Naive B cell (primary cell): ENCODE measurements at regions not wholly inside any gene's neighbourhood (a gene's known extent, or its start where the extent isn't known, plus 50 kb on each side); places are given as distances from the start of the nearest gene placed in this dataset.
"Not testable (repeated sequence)": the region's sequence is repeated elsewhere in the genome, so short reads cannot be mapped to it uniquely, and the experiment has no call there.

Experiments used
- ATAC-seq, 2 donors: fragments of 150-1000 bp; cut with Tn5 transposase; 2 replicates each; pipeline ENCODE4 v1.10.0; 2021; ENCODE audit warnings: low read depth in 2 of 2, mild to moderate bottlenecking in 2 of 2, moderate library complexity in 2 of 2
- DNase-seq: peaks from one replicate; pipeline ENCODE4 v3.0.0; 2022
- H3K27ac Mint-ChIP-seq, 6 donors: one replicate each; pipeline ENCODE4 v1.8.0; 2020 to 2022; ENCODE audit warnings: mild to moderate bottlenecking in 6 of 6, mixed read lengths in 6 of 6, moderate library complexity in 5 of 6, inconsistent platforms in 2 of 6
- H3K27me3 Mint-ChIP-seq, 3 donors: one replicate each; pipeline ENCODE4 v1.8.0; 2021 to 2022; ENCODE audit warnings: mixed read lengths in 3 of 3, mild to moderate bottlenecking in 1 of 3
- H3K36me3 Mint-ChIP-seq, 2 donors: one replicate each; pipeline ENCODE4 v1.8.0; 2020 to 2022; ENCODE audit warnings: mixed read lengths in 2 of 2, inconsistent platforms in 1 of 2, mild to moderate bottlenecking in 1 of 2
- H3K4me1 Mint-ChIP-seq, 3 donors: one replicate each; pipeline ENCODE4 v1.8.0; 2020 to 2022; ENCODE audit warnings: mixed read lengths in 3 of 3, inconsistent platforms in 1 of 3, mild to moderate bottlenecking in 1 of 3, moderate library complexity in 1 of 3
- H3K4me3 Mint-ChIP-seq, 8 donors: one replicate each; pipeline ENCODE4 v1.8.0; 2020 to 2022; ENCODE audit warnings: mild to moderate bottlenecking in 8 of 8, mixed read lengths in 8 of 8, moderate library complexity in 8 of 8, inconsistent platforms in 2 of 8
- H3K9me3 Mint-ChIP-seq, 7 donors: one replicate each; pipeline ENCODE4 v1.8.0; 2020 to 2022; ENCODE audit warnings: mixed read lengths in 7 of 7, mild to moderate bottlenecking in 5 of 7, inconsistent platforms in 2 of 7, moderate library complexity in 1 of 7

DNA sequence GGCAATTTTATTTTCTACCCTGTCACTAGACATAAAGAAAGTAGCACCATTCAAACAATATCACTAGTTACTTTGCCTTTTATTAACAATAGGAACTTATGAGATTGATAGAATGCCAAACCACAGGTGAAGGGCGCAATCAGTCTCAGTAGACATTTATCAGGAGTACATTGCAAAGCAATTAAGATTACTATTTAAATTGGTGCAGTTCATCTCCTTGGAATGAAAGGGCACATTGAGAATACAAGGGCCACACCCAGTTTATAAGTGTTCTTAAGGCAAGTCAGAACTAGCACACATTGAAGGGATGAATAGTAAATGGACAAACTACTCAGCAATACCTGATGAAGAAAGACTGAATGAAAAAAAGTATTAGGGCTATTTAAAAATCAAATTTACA is 601.4 kb downstream of the C12orf50 start:
- ATAC-seq (no peak), DNase-seq (no peak)
- Mint-ChIP-seq H3K27ac (no peak overlapping the region), H3K4me1 (peaks cover 0 to 2% (median 0%) of the 10 kb centered on the region in 3 donors), H3K36me3 (no peaks in the 10 kb centered on the region), H3K4me3 (no peak overlapping the region), H3K27me3 (no peaks in the 10 kb centered on the region), H3K9me3 (peaks cover 7 to 20% (median 9%) of the 10 kb centered on the region in 7 donors)

DNA sequence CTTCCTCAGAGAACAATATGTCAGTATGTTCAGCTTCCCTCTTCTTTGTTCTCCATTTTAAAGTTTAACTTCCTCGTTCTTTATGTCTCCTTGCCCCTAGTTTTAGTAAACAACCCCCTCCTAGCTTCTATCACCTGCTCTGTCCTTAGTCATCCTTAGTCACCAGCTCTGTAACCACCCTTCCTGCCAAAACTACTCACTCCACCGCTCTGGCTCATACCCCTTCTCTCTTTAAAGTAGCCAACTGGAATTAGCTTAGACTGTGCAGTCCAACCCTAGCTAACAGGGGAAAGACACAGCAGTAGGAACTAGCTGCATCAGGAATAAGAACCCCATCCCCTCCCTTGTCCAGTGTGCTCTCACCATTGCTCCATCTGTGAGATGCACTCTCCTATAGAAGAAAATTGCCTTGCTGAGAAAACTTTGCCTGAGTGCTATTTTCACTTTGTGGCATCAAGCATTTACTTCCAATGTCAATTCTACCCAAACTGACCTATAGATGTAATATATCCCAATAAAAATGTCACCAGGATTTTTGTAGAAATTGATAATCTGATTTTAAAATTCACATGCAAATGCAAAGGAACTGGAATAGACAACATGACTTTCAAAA is 603.2 kb downstream of the C12orf50 start:
- Mint-ChIP-seq H3K27ac (peak overlapping the region in 1 of 6 donors; percentile 86), H3K4me1 (peaks cover 0 to 2% (median 0%) of the 10 kb centered on the region in 3 donors), H3K27me3 (no peaks in the 10 kb centered on the region), H3K4me3 (peak overlapping the region in 1 of 8 donors; percentile 65), H3K9me3 (peaks cover 8 to 24% (median 9%) of the 10 kb centered on the region in 7 donors), H3K36me3 (no peaks in the 10 kb centered on the region)
- no peak for DNase-seq
- ATAC-seq = no peak

- H3K27ac Mint-ChIP-seq, ATAC-seq, H3K36me3 Mint-ChIP-seq, H3K4me1 Mint-ChIP-seq, DNase-seq, H3K4me3 Mint-ChIP-seq, H3K27me3 Mint-ChIP-seq: not testable (repeated sequence)
- H3K9me3 Mint-ChIP-seq = peaks cover 5 to 17% (median 12%) of the 10 kb centered on the region in 7 donors
These were observed 608.0 kb downstream of the C12orf50 start for GRCh38 chr12:87421233-87421632.

- Mint-ChIP-seq H3K4me3 (no peak overlapping the region), H3K27me3 (no peaks in the 10 kb centered on the region), H3K4me1 (no peaks in the 10 kb centered on the region), H3K27ac (no peak overlapping the region), H3K9me3 (peaks cover under 1 to 17% (median 6%) of the 10 kb centered on the region in 7 donors), H3K36me3 (no peaks in the 10 kb centered on the region)
- DNase-seq (no peak), ATAC-seq (no peak)
These were observed 615.4 kb downstream of the C12orf50 start for GRCh38 chr12:87413784-87414183.

DNA sequence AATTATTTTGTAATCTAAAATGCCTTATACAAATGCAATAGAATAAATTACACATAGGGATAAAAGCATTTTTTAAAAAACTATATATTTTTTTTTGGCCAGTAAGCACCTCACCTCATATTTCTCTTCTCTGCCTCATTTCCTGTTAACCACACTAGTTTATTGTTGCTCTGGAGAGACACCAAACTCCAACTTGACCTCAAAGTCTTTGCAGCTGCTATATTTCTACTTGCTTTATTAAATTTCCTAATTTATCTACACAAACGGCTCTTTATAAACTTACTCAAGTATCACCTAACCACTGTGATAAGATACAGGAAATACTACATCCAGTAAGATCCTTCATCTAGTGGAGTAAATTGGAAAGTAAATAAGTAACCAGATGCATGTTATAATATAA is 622.3 kb downstream of the C12orf50 start:
- H3K36me3 Mint-ChIP-seq = no peaks in the 10 kb centered on the region
- H3K27ac Mint-ChIP-seq = no peak overlapping the region
- no peak overlapping the region for H3K4me3 Mint-ChIP-seq
- H3K4me1 Mint-ChIP-seq = no peaks in the 10 kb centered on the region
- DNase-seq = no peak
- no peaks in the 10 kb centered on the region for H3K27me3 Mint-ChIP-seq
- no peak for ATAC-seq
- peaks cover 0 to 12% (median 3%) of the 10 kb centered on the region in 7 donors for H3K9me3 Mint-ChIP-seq

- no peaks in the 10 kb centered on the region for H3K36me3 Mint-ChIP-seq
These were observed 623.3 kb downstream of the C12orf50 start for GRCh38 chr12:87405918-87406317.

DNA sequence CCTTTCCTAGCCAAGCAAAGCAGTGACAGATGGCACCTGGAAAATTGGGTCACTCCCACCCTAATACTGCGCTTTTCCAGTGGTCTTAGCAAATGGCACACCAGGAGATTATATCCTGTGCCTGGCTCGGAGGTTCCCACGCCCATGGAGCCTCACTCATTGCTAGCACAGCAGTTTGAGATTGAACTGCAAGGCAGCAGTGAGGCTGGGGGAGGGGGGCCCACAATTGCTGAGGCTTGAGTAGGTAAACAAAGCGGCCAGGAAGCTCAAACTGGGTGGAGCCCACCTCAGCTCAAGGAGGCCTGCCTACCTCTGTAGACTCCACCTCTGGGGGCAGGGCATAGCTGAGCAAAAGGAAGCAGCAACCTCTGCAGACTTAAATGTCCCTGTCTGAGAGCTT is 635.0 kb downstream of the C12orf50 start:
- H3K4me3 Mint-ChIP-seq, H3K27me3 Mint-ChIP-seq, ATAC-seq: not testable (repeated sequence)

More at GRCh38 chr12:87405918-87406317, 623.3 kb downstream of the C12orf50 start:
- no peak for ATAC-seq
- Mint-ChIP-seq H3K27ac (no peak overlapping the region), H3K27me3 (no peaks in the 10 kb centered on the region), H3K9me3 (peaks cover 0 to 8% (median 3%) of the 10 kb centered on the region in 7 donors), H3K4me3 (no peak overlapping the region), H3K4me1 (no peaks in the 10 kb centered on the region)
- DNase-seq = no peak

GRCh38 chr12:87388376-87388775 is 640.8 kb downstream of the C12orf50 start:
- Mint-ChIP-seq H3K9me3 (peaks cover 0 to 4% (median 0%) of the 10 kb centered on the region in 7 donors), H3K27me3 (no peaks in the 10 kb centered on the region), H3K4me1 (no peaks in the 10 kb centered on the region), H3K4me3 (no peak overlapping the region), H3K36me3 (no peaks in the 10 kb centered on the region), H3K27ac (no peak overlapping the region)
- no peak for DNase-seq
- ATAC-seq = no peak

More for the DNA sequence above, 635.0 kb downstream of the C12orf50 start:
- DNase-seq, H3K36me3 Mint-ChIP-seq, H3K27ac Mint-ChIP-seq, H3K4me1 Mint-ChIP-seq: not testable (repeated sequence)
- peaks cover 0 to 16% (median 4%) of the 10 kb centered on the region in 7 donors for H3K9me3 Mint-ChIP-seq

- Mint-ChIP-seq H3K4me1 (peaks cover 0 to 2% (median 0%) of the 10 kb centered on the region in 3 donors), H3K4me3 (no peak overlapping the region), H3K9me3 (peaks cover 0 to 4% (median 0%) of the 10 kb centered on the region in 7 donors), H3K36me3 (no peaks in the 10 kb centered on the region), H3K27me3 (no peaks in the 10 kb centered on the region), H3K27ac (no peak overlapping the region)
- DNase-seq = no peak
- ATAC-seq = no peak
These were observed 643.9 kb downstream of the C12orf50 start for GRCh38 chr12:87385322-87385721.

- H3K36me3 Mint-ChIP-seq = no peaks in the 10 kb centered on the region
- peaks cover 0 to 2% (median 0%) of the 10 kb centered on the region in 3 donors for H3K4me1 Mint-ChIP-seq
- no peak overlapping the region for H3K4me3 Mint-ChIP-seq
- peaks cover 0 to 4% (median 0%) of the 10 kb centered on the region in 7 donors for H3K9me3 Mint-ChIP-seq
- H3K27me3 Mint-ChIP-seq = no peaks in the 10 kb centered on the region
- H3K27ac Mint-ChIP-seq = no peak overlapping the region
- no peak for ATAC-seq
- no peak for DNase-seq
These were observed 645.0 kb downstream of the C12orf50 start for GRCh38 chr12:87384226-87384625.

GRCh38 chr12:87383680-87384079 is 645.5 kb downstream of the C12orf50 start:
- Mint-ChIP-seq H3K9me3 (peaks cover 0 to 4% (median 0%) of the 10 kb centered on the region in 7 donors), H3K4me1 (peaks cover 0 to 2% (median 0%) of the 10 kb centered on the region in 3 donors), H3K4me3 (no peak overlapping the region)

GRCh38 chr12:87382959-87383566 is 646.1 kb downstream of the C12orf50 start:
- Mint-ChIP-seq H3K9me3 (peaks cover 0 to 4% (median 0%) of the 10 kb centered on the region in 7 donors), H3K36me3 (no peaks in the 10 kb centered on the region), H3K27me3 (no peaks in the 10 kb centered on the region), H3K27ac (no peak overlapping the region), H3K4me3 (no peak overlapping the region), H3K4me1 (peaks cover 0 to 2% (median 0%) of the 10 kb centered on the region in 3 donors)
- no peak for ATAC-seq
- no peak for DNase-seq

More at GRCh38 chr12:87383680-87384079, 645.5 kb downstream of the C12orf50 start:
- no peaks in the 10 kb centered on the region for H3K27me3 Mint-ChIP-seq
- H3K27ac Mint-ChIP-seq = no peak overlapping the region
- ATAC-seq (no peak), DNase-seq (no peak)
- H3K36me3 Mint-ChIP-seq = no peaks in the 10 kb centered on the region

- Mint-ChIP-seq H3K27ac (no peak overlapping the region), H3K9me3 (peaks cover 0 to 4% (median 0%) of the 10 kb centered on the region in 7 donors), H3K36me3 (no peaks in the 10 kb centered on the region), H3K4me3 (no peak overlapping the region), H3K27me3 (no peaks in the 10 kb centered on the region), H3K4me1 (peaks cover 0 to 2% (median 0%) of the 10 kb centered on the region in 3 donors)
- ATAC-seq (no peak), DNase-seq (no peak)
These were observed 646.8 kb downstream of the C12orf50 start for GRCh38 chr12:87382436-87382835.

DNA sequence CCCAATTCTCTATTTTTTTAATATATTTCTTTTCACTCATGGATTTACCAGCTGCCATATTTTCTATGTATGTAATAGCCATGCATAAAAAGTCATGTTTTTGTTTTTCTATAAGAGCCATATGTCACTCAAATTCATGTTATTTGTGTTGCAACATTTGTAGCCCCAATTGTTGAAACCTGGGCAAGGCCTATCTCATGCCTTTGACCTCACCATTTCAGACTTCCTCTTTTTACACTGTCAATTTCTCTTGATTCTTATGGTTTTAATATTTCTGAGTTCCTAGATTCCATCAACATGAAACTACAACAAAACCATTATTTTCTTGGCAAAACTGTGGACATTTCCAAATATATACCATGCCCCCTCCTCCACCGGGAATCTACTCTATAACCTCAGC is 647.5 kb downstream of the C12orf50 start:
- peaks cover 0 to under 1% (median 0%) of the 10 kb centered on the region in 7 donors for H3K9me3 Mint-ChIP-seq
- no peak overlapping the region for H3K4me3 Mint-ChIP-seq

More for the DNA sequence above, 647.5 kb downstream of the C12orf50 start:
- Mint-ChIP-seq H3K27ac (peak overlapping the region in 1 of 6 donors; percentile 34), H3K27me3 (no peaks in the 10 kb centered on the region), H3K36me3 (no peaks in the 10 kb centered on the region), H3K4me1 (peaks cover 0 to 2% (median 0%) of the 10 kb centered on the region in 3 donors)
- DNase-seq (no peak), ATAC-seq (peak in 1 of 2 donors; percentile 44)
